Esophagus muscularis mucosa (tissue), 4 donors: ENCODE measurements at regions not wholly inside any gene's neighbourhood (a gene's known extent, or its start where the extent isn't known, plus 50 kb on each side); places are given as distances from the start of the nearest gene placed in this dataset.

Experiments
- DNase-seq: peaks from one replicate; pipeline ENCODE4 v3.0.0-alpha.2; 2017; ENCODE audit errors: extremely low spot score
- H3K27ac ChIP-seq, 4 donors: fragments of 200-600 bp; sonication (generic); replicated peaks in 1 of 4; 1 replicate in 3 of 4; 2 replicates in 1 of 4; pipeline ENCODE4 v1.5.1; 2016 to 2019; ENCODE audit warnings: mild to moderate bottlenecking in 1 of 4
- H3K27me3 ChIP-seq, 4 donors: fragments of 200-600 bp; sonication (generic); one replicate each; pipeline versions ENCODE4 v1.5.1 to v1.6.0; 2016 to 2019
- H3K36me3 ChIP-seq, 4 donors: fragments of 200-600 bp; sonication (generic); one replicate each; pipeline ENCODE4 v1.5.1; 2016 to 2019
- H3K4me1 ChIP-seq, 4 donors: fragments of 200-600 bp; sonication (generic); one replicate each; pipeline ENCODE4 v1.5.1; 2016 to 2019
- H3K4me3 ChIP-seq, 4 donors: fragments of 200-600 bp; sonication (generic); 1 replicate in 2 of 4; 2 replicates in 2 of 4; pipeline ENCODE4 v1.5.1; 2016 to 2019; ENCODE audit warnings: mild to moderate bottlenecking in 4 of 4, moderate library complexity in 1 of 4
- H3K9me3 ChIP-seq, 4 donors: fragments of 200-600 bp; sonication (generic); 1 replicate in 3 of 4; 2 replicates in 1 of 4; pipeline ENCODE4 v1.5.1; 2016 to 2019
- CTCF ChIP-seq, 3 experiments: fragments of 200-600 bp in 2 of 3; fragments of 450-650 bp in 1 of 3; sonication (generic) in 2 of 3; IDR thresholded peaks; one replicate each; pipeline ENCODE4 v1.5.1; 2017 to 2019; ENCODE audit warnings: antibody characterized with exemption in 3 of 3, mild to moderate bottlenecking in 2 of 3, moderate library complexity in 1 of 3
- EP300 ChIP-seq: sonication (generic); formaldehyde crosslinking; IDR thresholded peaks from one replicate; pipeline ENCODE4 v1.6.1; 2017; ENCODE audit warnings: antibody characterized with exemption
- POLR2A ChIP-seq: fragments of 450-650 bp; IDR thresholded peaks from one replicate; pipeline ENCODE4 v1.6.1; 2017; ENCODE audit warnings: antibody characterized with exemption, moderate library complexity, mild to moderate bottlenecking, low read depth
- POLR2AphosphoS5 ChIP-seq, 2 donors: sonication (generic); formaldehyde crosslinking; IDR thresholded peaks; one replicate each; pipeline ENCODE4 v1.6.1; 2017; ENCODE audit warnings: antibody characterized with exemption in 2 of 2
- WGBS: methylation state at CpG from one replicate; pipeline ENCODE4 v1.1.5; 2018; 5-methylcytosine and 5-hydroxymethylcytosine counted together
- intact Hi-C: fragments of 100-400 bp; cut with DNase I; formaldehyde crosslinking; loops from one replicate; pipeline ENCODE4 v1.15.1; 2023

- H3K27me3 ChIP-seq = no peaks in the 10 kb centered on the region
- no peaks in the 10 kb centered on the region for H3K4me1 ChIP-seq
- H3K4me3 ChIP-seq = no peak overlapping the region
- intact Hi-C loops = no loop called here
- 69% methylated on average over 2 of the region's 2 CpGs for WGBS
- DNase-seq = no peak
- H3K9me3 ChIP-seq = no peaks in the 10 kb centered on the region
- no peaks in the 10 kb centered on the region for H3K36me3 ChIP-seq
- no peak overlapping the region for H3K27ac ChIP-seq
- no peak for TF ChIP-seq CTCF (IDR thresholded peaks at IDR 0.05)
- no peak for TF ChIP-seq POLR2AphosphoS5 (IDR thresholded peaks at IDR 0.05)
- TF ChIP-seq POLR2A = no peak
- TF ChIP-seq EP300 = no peak
These were observed 413.6 kb downstream of the GXYLT1 start for GRCh38 chr12:41731061-41731460.

- TF ChIP-seq EP300 = no peak
- TF ChIP-seq CTCF (IDR thresholded peaks at IDR 0.05) = no peak
- TF ChIP-seq POLR2AphosphoS5 (IDR thresholded peaks at IDR 0.05) = no peak
- H3K9me3 ChIP-seq = no peaks in the 10 kb centered on the region
- H3K36me3 ChIP-seq = no peaks in the 10 kb centered on the region
- 62% methylated on average over 2 of the region's 2 CpGs for WGBS
- no peak overlapping the region for H3K27ac ChIP-seq
- H3K4me3 ChIP-seq = no peak overlapping the region
- no peaks in the 10 kb centered on the region for H3K4me1 ChIP-seq
- DNase-seq = no peak
- H3K27me3 ChIP-seq = no peaks in the 10 kb centered on the region
- intact Hi-C loops = no loop called here
These were observed 420.5 kb downstream of the GXYLT1 start for GRCh38 chr12:41724216-41724615.

- Histone ChIP-seq H3K4me1 (no peaks in the 10 kb centered on the region), H3K27me3 (no peaks in the 10 kb centered on the region), H3K36me3 (no peaks in the 10 kb centered on the region), H3K27ac (no peak overlapping the region), H3K4me3 (no peak overlapping the region), H3K9me3 (no peaks in the 10 kb centered on the region)
- intact Hi-C loops = no loop called here
- TF ChIP-seq POLR2A (no peak), EP300 (no peak), CTCF (IDR thresholded peaks at IDR 0.05) (no peak), POLR2AphosphoS5 (IDR thresholded peaks at IDR 0.05) (no peak)
- 82% methylated on average over 3 of the region's 3 CpGs for WGBS
- no peak for DNase-seq
These were observed 425.5 kb downstream of the GXYLT1 start for GRCh38 chr12:41719214-41719613.

- Histone ChIP-seq H3K9me3 (no peaks in the 10 kb centered on the region), H3K36me3 (no peaks in the 10 kb centered on the region), H3K27ac (no peak overlapping the region), H3K27me3 (no peaks in the 10 kb centered on the region), H3K4me3 (no peak overlapping the region), H3K4me1 (no peaks in the 10 kb centered on the region)
- intact Hi-C loops = no loop called here
- 62% methylated on average over 3 of the region's 3 CpGs for WGBS
- no peak for TF ChIP-seq CTCF (IDR thresholded peaks at IDR 0.05)
- no peak for TF ChIP-seq EP300
- TF ChIP-seq POLR2AphosphoS5 (IDR thresholded peaks at IDR 0.05) = no peak
- no peak for TF ChIP-seq POLR2A
- DNase-seq = no peak
These were observed 429.4 kb downstream of the GXYLT1 start for GRCh38 chr12:41715256-41715655.

GRCh38 chr12:41709463-41710285 lies 435.0 kb downstream of the GXYLT1 start:
- no peak overlapping the region for H3K27ac ChIP-seq
- WGBS = 45% methylated on average over 5 of the region's 5 CpGs
- no peaks in the 10 kb centered on the region for H3K4me1 ChIP-seq

More at GRCh38 chr12:41709463-41710285, 435.0 kb downstream of the GXYLT1 start:
- no peaks in the 10 kb centered on the region for H3K27me3 ChIP-seq
- no peak for TF ChIP-seq CTCF (IDR thresholded peaks at IDR 0.05)
- no peak for DNase-seq
- no peaks in the 10 kb centered on the region for H3K36me3 ChIP-seq
- H3K9me3 ChIP-seq = no peaks in the 10 kb centered on the region
- no peak overlapping the region for H3K4me3 ChIP-seq
- intact Hi-C loops = no loop called here
